Prostate gland (tissue), 2 donors: ENCODE measurements at regions not wholly inside any gene's neighbourhood (a gene's known extent, or its start where the extent isn't known, plus 50 kb on each side); places are given as distances from the start of the nearest gene placed in this dataset.

ENCODE experiments used
- CTCF ChIP-seq, 4 experiments: fragments of 200-600 bp in 2 of 4; fragments of 450-650 bp in 2 of 4; sonication (generic) in 2 of 4; IDR thresholded peaks; 1 replicate in 3 of 4; 2 replicates in 1 of 4; pipeline ENCODE4 v1.5.1; 2016 to 2019; ENCODE audit warnings: antibody characterized with exemption in 4 of 4, mild to moderate bottlenecking in 2 of 4, moderate library complexity in 2 of 4
- POLR2AphosphoS5 ChIP-seq: sonication (generic); formaldehyde crosslinking; IDR thresholded peaks from one replicate; pipeline ENCODE4 v1.6.1; 2017; ENCODE audit warnings: antibody characterized with exemption

- TF ChIP-seq CTCF (IDR thresholded peaks at IDR 0.05) (no peak), POLR2AphosphoS5 (no peak)
Observed at GRCh38 chr4:71188156-71188640, 150.6 kb upstream of the SLC4A4 start.
